Stimulated activated CD4-positive, alpha-beta T cell treated with anti-CD3 and anti-CD28 coated beads, Interleukin-1b, Interleukin-23, amount 100 ng/mL, for 24 hours (primary cell): ENCODE measurements at regions not wholly inside any gene's neighbourhood (a gene's known extent, or its start where the extent isn't known, plus 50 kb on each side); places are given as distances from the start of the nearest gene placed in this dataset.
"Not testable (repeated sequence)": the region's sequence is repeated elsewhere in the genome, so short reads cannot be mapped to it uniquely, and the experiment has no call there.

Source experiments
- DNase-seq, 4 experiments: peaks; one replicate each; pipeline ENCODE4 v3.0.0-alpha.2; 2020; ENCODE audit warnings: low read depth in 4 of 4, low spot score in 1 of 4

GRCh38 chr5:163252950-163253349 lies 184.4 kb upstream of the CCNG1 start:
- DNase-seq = no peak

GRCh38 chr5:163259495-163259894 lies 177.9 kb upstream of the CCNG1 start:
- DNase-seq = no peak

GRCh38 chr5:163260471-163260870 lies 176.9 kb upstream of the CCNG1 start:
- DNase-seq = no peak

GRCh38 chr5:163260961-163261360 lies 176.4 kb upstream of the CCNG1 start:
- no peak for DNase-seq

- DNase-seq = no peak
Observed at GRCh38 chr5:163261647-163262269, 175.6 kb upstream of the CCNG1 start.

- DNase-seq = not testable (repeated sequence)
Observed at GRCh38 chr5:163266249-163266648, 171.1 kb upstream of the CCNG1 start.

GRCh38 chr5:163269624-163270023 lies 167.8 kb upstream of the CCNG1 start:
- no peak for DNase-seq

GRCh38 chr5:163276466-163276865 lies 160.9 kb upstream of the CCNG1 start:
- DNase-seq = no peak

- DNase-seq = not testable (repeated sequence)
Observed at GRCh38 chr5:163280897-163281296, 156.5 kb upstream of the CCNG1 start.

GRCh38 chr5:163281512-163281911 lies 155.9 kb upstream of the CCNG1 start:
- no peak for DNase-seq

GRCh38 chr5:163293836-163294235 lies 143.6 kb upstream of the CCNG1 start:
- no peak for DNase-seq

- DNase-seq = no peak
Observed at GRCh38 chr5:163303718-163304117, 133.7 kb upstream of the CCNG1 start.

- no peak for DNase-seq
Observed at GRCh38 chr5:163305655-163306054, 131.7 kb upstream of the CCNG1 start.

GRCh38 chr5:163306421-163306820 lies 131.0 kb upstream of the CCNG1 start:
- no peak for DNase-seq

GRCh38 chr5:163309914-163310313 lies 127.5 kb upstream of the CCNG1 start:
- DNase-seq = no peak

GRCh38 chr5:163310997-163311396 lies 126.4 kb upstream of the CCNG1 start:
- DNase-seq = no peak

GRCh38 chr5:163312598-163312997 lies 124.8 kb upstream of the CCNG1 start:
- DNase-seq = no peak

- DNase-seq = not testable (repeated sequence)
Observed at GRCh38 chr5:163313049-163313448, 124.3 kb upstream of the CCNG1 start.

- DNase-seq = not testable (repeated sequence)
Observed at GRCh38 chr5:163316374-163316773, 121.0 kb upstream of the CCNG1 start.

- DNase-seq = no peak
Observed at GRCh38 chr5:163318707-163319106, 118.7 kb upstream of the CCNG1 start.

- DNase-seq = no peak
Observed at GRCh38 chr5:163321511-163321910, 115.9 kb upstream of the CCNG1 start.

- no peak for DNase-seq
Observed at GRCh38 chr5:163330723-163331668, 106.4 kb upstream of the CCNG1 start.
